Esophagus muscularis mucosa (tissue), 4 donors: ENCODE measurements at regions not wholly inside any gene's neighbourhood (a gene's known extent, or its start where the extent isn't known, plus 50 kb on each side); places are given as distances from the start of the nearest gene placed in this dataset.

Experiments
- DNase-seq: peaks from one replicate; pipeline ENCODE4 v3.0.0-alpha.2; 2017; ENCODE audit errors: extremely low spot score
- H3K27ac ChIP-seq, 4 donors: fragments of 200-600 bp; sonication (generic); replicated peaks in 1 of 4; 1 replicate in 3 of 4; 2 replicates in 1 of 4; pipeline ENCODE4 v1.5.1; 2016 to 2019; ENCODE audit warnings: mild to moderate bottlenecking in 1 of 4
- H3K27me3 ChIP-seq, 4 donors: fragments of 200-600 bp; sonication (generic); one replicate each; pipeline versions ENCODE4 v1.5.1 to v1.6.0; 2016 to 2019
- H3K36me3 ChIP-seq, 4 donors: fragments of 200-600 bp; sonication (generic); one replicate each; pipeline ENCODE4 v1.5.1; 2016 to 2019
- H3K4me1 ChIP-seq, 4 donors: fragments of 200-600 bp; sonication (generic); one replicate each; pipeline ENCODE4 v1.5.1; 2016 to 2019
- H3K4me3 ChIP-seq, 4 donors: fragments of 200-600 bp; sonication (generic); 1 replicate in 2 of 4; 2 replicates in 2 of 4; pipeline ENCODE4 v1.5.1; 2016 to 2019; ENCODE audit warnings: mild to moderate bottlenecking in 4 of 4, moderate library complexity in 1 of 4
- H3K9me3 ChIP-seq, 4 donors: fragments of 200-600 bp; sonication (generic); 1 replicate in 3 of 4; 2 replicates in 1 of 4; pipeline ENCODE4 v1.5.1; 2016 to 2019
- CTCF ChIP-seq, 3 experiments: fragments of 200-600 bp in 2 of 3; fragments of 450-650 bp in 1 of 3; sonication (generic) in 2 of 3; IDR thresholded peaks; one replicate each; pipeline ENCODE4 v1.5.1; 2017 to 2019; ENCODE audit warnings: antibody characterized with exemption in 3 of 3, mild to moderate bottlenecking in 2 of 3, moderate library complexity in 1 of 3
- EP300 ChIP-seq: sonication (generic); formaldehyde crosslinking; IDR thresholded peaks from one replicate; pipeline ENCODE4 v1.6.1; 2017; ENCODE audit warnings: antibody characterized with exemption
- POLR2A ChIP-seq: fragments of 450-650 bp; IDR thresholded peaks from one replicate; pipeline ENCODE4 v1.6.1; 2017; ENCODE audit warnings: antibody characterized with exemption, moderate library complexity, mild to moderate bottlenecking, low read depth
- POLR2AphosphoS5 ChIP-seq, 2 donors: sonication (generic); formaldehyde crosslinking; IDR thresholded peaks; one replicate each; pipeline ENCODE4 v1.6.1; 2017; ENCODE audit warnings: antibody characterized with exemption in 2 of 2
- WGBS: methylation state at CpG from one replicate; pipeline ENCODE4 v1.1.5; 2018; 5-methylcytosine and 5-hydroxymethylcytosine counted together
- intact Hi-C: fragments of 100-400 bp; cut with DNase I; formaldehyde crosslinking; loops from one replicate; pipeline ENCODE4 v1.15.1; 2023

GRCh38 chr3:165532851-165533250 lies 304.4 kb downstream of the BCHE start:
- no peak for DNase-seq
- no peaks in the 10 kb centered on the region for H3K36me3 ChIP-seq

GRCh38 chr3:165529451-165529850 lies 307.8 kb downstream of the BCHE start:
- Histone ChIP-seq H3K4me1 (no peaks in the 10 kb centered on the region), H3K36me3 (no peaks in the 10 kb centered on the region), H3K27me3 (no peaks in the 10 kb centered on the region), H3K4me3 (no peak overlapping the region), H3K27ac (no peak overlapping the region), H3K9me3 (no peaks in the 10 kb centered on the region)
- 92% methylated on average over 2 of the region's 2 CpGs for WGBS
- no peak for TF ChIP-seq CTCF (IDR thresholded peaks at IDR 0.05)
- DNase-seq: no peak
- intact Hi-C loops: no loop called here

More at GRCh38 chr3:165532851-165533250, 304.4 kb downstream of the BCHE start:
- Histone ChIP-seq H3K9me3 (no peaks in the 10 kb centered on the region), H3K27ac (no peak overlapping the region), H3K4me3 (no peak overlapping the region), H3K27me3 (no peaks in the 10 kb centered on the region), H3K4me1 (peaks cover 0 to 5% (median 0%) of the 10 kb centered on the region in 4 donors)
- intact Hi-C loops: no loop called here
- 35% methylated on average over 1 of the region's 1 CpG for WGBS
- TF ChIP-seq POLR2A: no peak
- no peak for TF ChIP-seq POLR2AphosphoS5 (IDR thresholded peaks at IDR 0.05)
- TF ChIP-seq EP300: no peak
- no peak for TF ChIP-seq CTCF (IDR thresholded peaks at IDR 0.05)

DNA sequence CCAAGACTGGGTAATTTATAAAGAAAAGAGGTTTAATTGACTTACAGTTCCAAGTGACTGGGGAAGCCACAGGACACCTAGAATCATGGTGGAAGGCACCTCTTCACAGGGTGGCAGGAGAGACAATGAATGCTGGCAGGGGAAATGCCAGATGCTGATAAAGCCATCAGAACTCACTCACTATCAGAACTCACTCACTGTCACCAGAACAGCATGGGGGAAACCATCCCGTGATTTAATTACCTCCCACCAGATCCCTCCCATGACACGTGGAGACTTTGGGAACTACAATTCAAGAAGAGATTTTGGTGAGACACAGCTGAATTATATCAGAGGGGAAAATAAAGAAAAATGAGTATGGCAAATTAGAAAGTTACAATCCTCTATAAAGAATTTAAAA lies 310.9 kb downstream of the BCHE start:
- TF ChIP-seq CTCF (IDR thresholded peaks at IDR 0.05): no peak
- 57% methylated on average over 2 of the region's 2 CpGs for WGBS
- H3K4me1 ChIP-seq: peaks cover 0 to 7% (median 5%) of the 10 kb centered on the region in 4 donors
- H3K4me3 ChIP-seq: no peak overlapping the region
- no peak overlapping the region for H3K27ac ChIP-seq
- no peaks in the 10 kb centered on the region for H3K27me3 ChIP-seq
- H3K9me3 ChIP-seq: no peaks in the 10 kb centered on the region
- H3K36me3 ChIP-seq: no peaks in the 10 kb centered on the region
- DNase-seq: no peak
- intact Hi-C loops: no loop called here

GRCh38 chr3:165523801-165524200 lies 313.4 kb downstream of the BCHE start:
- no peak overlapping the region for H3K4me3 ChIP-seq
- no peaks in the 10 kb centered on the region for H3K36me3 ChIP-seq
- no peaks in the 10 kb centered on the region for H3K27me3 ChIP-seq
- intact Hi-C loops: no loop called here
- TF ChIP-seq POLR2A (no peak), EP300 (no peak), POLR2AphosphoS5 (IDR thresholded peaks at IDR 0.05) (no peak), CTCF (IDR thresholded peaks at IDR 0.05) (no peak)
- no peaks in the 10 kb centered on the region for H3K9me3 ChIP-seq
- H3K27ac ChIP-seq: no peak overlapping the region
- peaks cover 0 to 12% (median 10%) of the 10 kb centered on the region in 4 donors for H3K4me1 ChIP-seq
- no peak for DNase-seq

DNA sequence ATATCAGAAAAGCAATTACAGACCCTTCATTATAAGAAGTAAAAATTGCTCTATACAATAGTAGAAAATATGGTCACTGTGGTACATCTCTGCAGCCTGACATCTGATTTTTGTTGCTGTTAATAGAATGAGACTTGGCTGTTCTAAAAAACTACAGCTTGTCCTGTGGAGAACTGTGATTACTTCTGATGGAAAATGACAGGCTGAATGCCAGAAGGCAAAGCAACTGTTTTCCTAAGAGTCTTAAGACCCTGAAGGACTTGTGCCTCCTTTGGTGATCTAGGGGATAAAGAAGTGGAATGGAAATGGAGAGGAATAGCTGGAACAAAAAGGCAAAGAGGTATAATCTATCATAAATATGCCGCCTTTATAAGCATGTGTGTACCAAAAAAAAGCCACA lies 314.8 kb downstream of the BCHE start:
- no peak overlapping the region for H3K4me3 ChIP-seq
- WGBS: 89% methylated on average over 1 of the region's 1 CpG
- no peaks in the 10 kb centered on the region for H3K9me3 ChIP-seq
- no peak for DNase-seq
- intact Hi-C loops: no loop called here
- TF ChIP-seq EP300 (no peak), POLR2A (no peak), CTCF (IDR thresholded peaks at IDR 0.05) (no peak), POLR2AphosphoS5 (IDR thresholded peaks at IDR 0.05) (no peak)
- no peak overlapping the region for H3K27ac ChIP-seq
- no peaks in the 10 kb centered on the region for H3K36me3 ChIP-seq
- peaks cover 0 to 12% (median 10%) of the 10 kb centered on the region in 4 donors for H3K4me1 ChIP-seq
- H3K27me3 ChIP-seq: no peaks in the 10 kb centered on the region
